NCI-H1930 (cell line): ENCODE measurements at regions not wholly inside any gene's neighbourhood (a gene's known extent, or its start where the extent isn't known, plus 50 kb on each side); places are given as distances from the start of the nearest gene placed in this dataset.
"Not testable (repeated sequence)": the region's sequence is repeated elsewhere in the genome, so short reads cannot be mapped to it uniquely, and the experiment has no call there.

Experiments
- DNase-seq, 2 experiments: peaks; one replicate each; lab custom pipeline; 2025; lab: John Stamatoyannopoulos, UW

DNA sequence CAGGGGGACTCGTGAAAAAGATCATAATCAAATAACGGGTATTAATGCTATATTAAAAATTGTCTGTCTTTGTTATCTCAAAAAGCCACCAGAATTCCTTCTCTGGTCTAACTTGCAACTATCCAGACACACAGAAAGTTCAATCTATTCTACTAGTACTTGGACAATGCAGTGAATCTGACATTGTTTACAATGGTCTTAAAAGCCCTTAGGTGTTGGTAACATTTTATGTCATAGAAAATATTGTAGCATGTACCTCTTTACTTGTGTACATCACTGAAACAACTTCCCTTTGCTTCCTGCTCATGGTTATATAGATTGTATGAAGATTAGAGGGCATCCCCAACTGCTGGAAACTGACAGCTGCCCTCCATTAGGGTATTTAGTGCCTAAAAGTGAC lies 71.1 kb upstream of the PPP3CA start:
- DNase-seq = no peak

DNA sequence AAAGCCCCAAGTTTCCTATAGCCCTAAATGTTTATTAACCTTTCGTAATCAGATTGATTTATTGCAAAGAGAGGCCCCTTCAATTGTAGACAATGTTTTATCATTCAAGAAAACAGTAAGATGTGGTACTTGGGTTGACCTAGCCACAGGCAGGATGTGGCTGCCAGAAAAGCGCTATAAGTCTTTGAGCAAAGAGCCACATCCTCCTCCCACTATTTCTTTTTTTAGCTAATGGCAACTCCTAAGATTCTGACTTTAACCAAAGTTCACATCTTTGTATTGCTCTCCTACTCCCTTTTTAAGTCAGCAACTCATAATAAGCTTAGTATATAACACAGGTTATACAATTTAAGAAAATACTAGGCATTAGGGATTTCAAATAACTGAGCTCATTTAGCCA lies 70.7 kb upstream of the PPP3CA start:
- no peak for DNase-seq

DNA sequence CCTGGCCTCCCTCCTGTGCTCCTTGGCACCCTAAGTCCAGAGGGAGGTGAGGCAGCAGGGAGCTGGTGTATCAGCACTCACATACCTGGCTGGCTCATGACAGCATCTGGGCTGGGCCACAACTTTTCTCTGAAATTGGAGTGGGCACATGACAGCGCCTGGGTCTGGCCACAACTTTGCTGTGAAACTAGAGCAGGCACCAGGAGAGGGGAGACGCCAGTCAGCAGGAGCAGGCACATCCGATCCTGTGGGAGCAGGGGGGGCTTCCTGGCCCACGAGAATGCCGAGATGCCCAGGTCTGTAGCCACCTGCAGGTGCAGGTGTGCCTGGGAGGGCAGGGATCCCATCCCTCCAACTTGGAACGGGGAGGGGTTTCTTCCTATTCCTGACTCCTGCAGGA lies 69.7 kb upstream of the PPP3CA start:
- no peak for DNase-seq

DNA sequence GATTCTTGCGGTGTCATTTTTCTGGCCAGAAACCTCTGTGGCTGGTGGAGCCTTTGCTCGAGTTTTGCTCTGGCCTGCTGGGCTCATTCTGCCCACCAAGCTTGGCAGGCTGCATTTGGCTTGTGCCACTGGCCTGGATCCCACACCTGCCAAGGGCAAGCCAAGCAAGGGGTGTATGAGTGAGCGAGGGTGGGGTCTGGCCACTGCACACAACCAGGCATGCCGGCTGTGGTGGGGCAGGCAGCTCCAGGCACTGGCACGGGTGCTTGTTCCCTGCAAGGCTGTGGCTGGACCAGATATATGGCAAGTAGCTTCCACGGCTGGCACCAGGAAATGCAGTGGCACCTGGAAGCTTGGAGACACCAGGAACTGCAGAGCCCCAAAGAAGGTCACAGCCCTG lies 68.6 kb upstream of the PPP3CA start:
- no peak for DNase-seq

DNA sequence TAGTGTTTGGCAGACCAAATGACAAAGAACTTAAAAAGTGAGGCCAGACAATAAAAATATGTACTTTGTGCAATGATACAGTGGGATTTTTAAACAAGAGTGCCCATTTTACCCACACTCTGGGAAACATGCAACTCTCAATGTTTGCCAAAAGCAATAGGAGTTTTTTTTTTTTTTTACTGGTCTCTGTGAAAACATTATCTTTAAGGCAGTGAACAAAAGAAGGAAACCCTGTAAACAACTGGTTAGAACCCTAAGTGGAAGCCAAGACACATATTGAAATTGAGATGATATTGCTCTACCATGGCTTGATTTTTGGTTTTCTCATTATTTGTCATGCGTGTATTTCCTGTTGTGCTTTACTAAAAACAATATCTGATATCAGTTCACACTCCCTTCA lies 67.2 kb upstream of the PPP3CA start:
- no peak for DNase-seq

DNA sequence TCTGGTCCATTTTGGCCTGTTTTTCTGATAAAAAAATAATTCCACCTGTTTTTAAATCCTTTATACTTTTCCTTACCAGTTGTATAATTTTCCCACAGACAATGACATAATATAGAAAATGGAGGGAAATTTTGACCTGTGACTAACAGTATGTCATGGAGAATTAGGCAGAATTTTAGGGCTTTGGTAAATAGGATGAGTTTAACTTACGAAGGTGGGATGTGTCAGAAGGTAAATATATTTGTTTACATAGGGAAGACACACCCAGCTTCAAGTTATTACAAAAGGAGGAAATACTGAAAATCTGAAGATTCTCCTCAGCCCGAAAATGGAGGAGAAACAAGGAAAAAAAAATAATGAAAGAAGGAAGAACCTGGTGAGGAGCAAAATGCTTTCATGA lies 64.6 kb upstream of the PPP3CA start:
- DNase-seq = no peak

DNA sequence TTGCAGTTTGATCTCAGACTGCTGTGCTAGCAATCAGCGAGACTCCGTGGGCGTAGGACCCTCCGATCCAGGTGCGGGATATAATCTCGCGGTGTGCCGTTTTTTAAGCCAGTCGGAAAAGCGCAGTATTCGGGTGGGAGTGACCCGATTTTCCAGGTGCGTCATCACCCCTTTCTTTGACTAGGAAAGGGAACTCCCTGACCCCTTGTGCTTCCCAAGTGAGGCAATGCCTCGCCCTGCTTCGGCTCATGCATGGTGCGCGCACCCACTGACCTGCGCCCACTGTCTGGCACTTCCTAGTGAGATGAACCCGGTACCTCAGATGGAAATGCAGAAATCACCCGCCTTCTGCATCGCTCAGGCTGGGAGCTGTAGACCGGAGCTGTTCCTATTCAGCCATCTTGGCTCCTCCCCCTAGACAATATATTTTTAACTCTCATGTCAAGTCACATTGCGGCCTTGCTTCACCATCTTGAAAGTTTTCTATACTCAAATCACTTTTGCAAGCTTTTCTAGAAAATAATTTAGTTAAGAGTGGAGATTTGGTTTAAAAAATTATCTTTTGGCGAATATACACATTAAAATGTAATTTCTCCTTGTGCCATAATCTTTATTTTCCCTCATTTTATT lies 64.1 kb upstream of the PPP3CA start:
- not testable (repeated sequence) for DNase-seq

DNA sequence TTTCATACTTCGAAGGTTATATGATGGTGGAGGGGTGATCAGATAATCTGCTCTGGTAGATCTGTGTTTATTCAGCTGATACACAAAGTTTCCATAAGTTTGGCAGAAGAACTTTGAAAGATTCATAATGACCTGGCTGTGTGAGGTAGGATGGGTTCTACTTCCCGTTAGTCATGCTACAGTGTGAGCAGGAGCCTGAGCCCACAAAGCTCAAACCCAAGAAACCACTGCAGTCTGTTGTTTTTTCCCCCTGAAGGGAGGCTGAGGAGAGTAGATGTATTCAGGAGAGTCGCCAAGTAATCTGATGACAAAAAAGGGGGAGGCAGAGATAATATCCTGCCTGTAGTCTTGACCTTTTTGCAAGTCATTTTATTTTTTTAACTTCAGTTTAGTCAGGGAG lies 52.8 kb upstream of the PPP3CA start:
- DNase-seq = no peak

DNA sequence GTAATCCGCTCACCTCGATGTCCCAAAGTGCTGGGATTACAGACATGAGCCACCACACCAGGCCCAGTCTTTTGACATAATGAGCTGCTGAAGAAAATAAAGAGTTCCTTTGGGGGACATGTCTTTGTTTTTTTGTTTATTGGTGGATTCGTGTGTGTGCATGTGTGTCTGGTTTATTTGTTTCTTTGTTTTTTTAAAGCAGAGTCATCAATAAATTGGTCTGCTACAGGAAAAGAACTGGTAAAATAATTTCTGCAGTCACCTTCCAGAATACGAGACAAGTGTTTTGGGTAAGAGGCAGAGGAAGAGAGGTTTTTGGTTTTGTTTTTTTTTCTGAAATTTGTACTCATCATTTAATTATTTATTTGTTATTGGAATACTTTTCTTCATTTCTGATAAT lies 51.5 kb upstream of the PPP3CA start:
- no peak for DNase-seq
